SK-N-MC (cell line): ENCODE measurements at regions not wholly inside any gene's neighbourhood (a gene's known extent, or its start where the extent isn't known, plus 50 kb on each side); places are given as distances from the start of the nearest gene placed in this dataset.

Source experiments
- EZH2 ChIP-seq: fragments of 200-600 bp; sonication (generic); IDR thresholded peaks from one replicate; pipeline ENCODE4 v1.6.1; 2017; ENCODE audit warnings: antibody characterized with exemption
- FOXP2 ChIP-seq: optimal IDR thresholded peaks from 2 replicates; pipeline ENCODE3; 2011; ENCODE audit warnings: mild to moderate bottlenecking, moderate library complexity; ENCODE audit not compliant: insufficient read depth; ENCODE audit errors: extremely low read length, control extremely low read depth
- POLR2AphosphoS5 ChIP-seq: IDR thresholded peaks from 2 replicates; pipeline ENCODE4 v1.6.1; 2012; ENCODE audit warnings: mild to moderate bottlenecking, low read depth, low read length, borderline replicate concordance

DNA sequence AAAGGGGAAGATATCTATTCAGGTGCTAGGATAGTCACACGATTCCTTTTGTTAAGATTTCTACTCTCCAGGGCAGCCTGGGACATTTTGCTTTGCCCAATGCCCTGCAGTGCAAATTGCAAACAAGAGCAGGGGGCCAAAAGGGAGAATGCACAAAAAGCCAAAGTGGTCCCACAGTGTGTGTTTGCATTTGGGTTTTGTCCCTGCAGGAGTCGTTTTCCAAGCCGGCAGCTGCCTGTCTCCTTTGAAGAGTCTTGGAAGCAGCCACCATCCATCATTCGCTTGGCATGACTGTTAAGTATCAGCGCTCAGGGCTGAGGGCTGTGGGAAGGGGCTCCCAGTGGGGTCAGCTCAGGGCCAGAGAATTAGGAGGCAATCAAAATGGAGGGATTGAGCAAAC is 184.7 kb downstream of the MIAT start:
- TF ChIP-seq POLR2AphosphoS5 = no peak
- no peak for TF ChIP-seq EZH2
- no peak for TF ChIP-seq FOXP2
